GM13977 (cell line): ENCODE measurements at regions not wholly inside any gene's neighbourhood (a gene's known extent, or its start where the extent isn't known, plus 50 kb on each side); places are given as distances from the start of the nearest gene placed in this dataset.
A peak's percentile ranks its signal among the peaks of the same experiment; 100 is the strongest.

Experiments
- DNase-seq: peaks from one replicate; pipeline ENCODE4 v3.0.0; 2012; ENCODE audit warnings: low spot score
- in situ Hi-C: fragments of 300-500 bp; cut with MboI; formaldehyde crosslinking; loops from one replicate; pipeline ENCODE4 v1.12.0; 2022; ENCODE audit warnings: low sequenced_read_pairs, low pct_unique_long_range_greater_than_20kb, mixed read lengths, inconsistent platforms; ENCODE audit not compliant: unreplicated experiment
- TF ChIP-seq, protein P1 (sequence below): IDR thresholded peaks from 2 replicates; pipeline ENCODE4 v1.5.1; 2012; ENCODE audit warnings: mild to moderate bottlenecking, control low read depth; ENCODE audit not compliant: insufficient read depth; ENCODE audit errors: extremely low read depth, missing control alignments

DNA sequence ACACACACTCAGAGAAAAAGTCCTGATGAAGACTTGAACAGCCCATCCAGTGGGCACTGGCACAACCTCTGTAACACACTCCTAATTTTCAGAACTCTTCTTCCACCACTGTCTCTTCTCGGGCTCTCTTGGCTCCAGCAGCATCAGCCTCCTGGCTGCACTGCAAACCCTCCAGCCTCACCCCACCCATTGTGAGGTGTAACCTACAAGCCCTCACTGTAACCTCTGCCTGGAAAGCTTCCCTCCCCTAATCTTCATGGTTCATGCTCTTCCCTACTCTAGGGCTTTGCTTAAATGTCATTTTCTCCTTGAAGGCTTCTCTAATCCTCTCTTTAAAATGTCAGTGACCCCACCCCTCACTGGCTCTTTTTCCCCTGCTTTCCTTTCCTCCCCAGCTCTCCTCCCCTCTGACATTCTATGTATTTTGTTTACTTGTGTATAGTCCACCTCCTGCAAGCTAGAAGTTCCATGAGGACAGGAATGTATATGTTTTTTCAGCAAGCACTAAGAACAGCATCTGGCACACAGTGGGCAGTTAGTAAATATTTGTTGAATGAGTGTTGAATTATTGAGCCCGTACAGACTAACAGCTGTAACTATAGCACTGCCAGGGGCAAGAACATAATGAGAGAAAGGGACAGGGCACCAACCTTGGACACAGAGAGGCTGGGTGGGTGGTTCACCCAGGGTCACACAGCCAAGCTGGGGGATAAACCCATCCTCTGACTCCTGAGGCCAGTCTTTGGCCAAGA lies 76.4 kb downstream of the ESM1 start:
- in situ Hi-C loops, result loop anchor here (10.0 kb wide), 1 partner anchor 246 kb away; no protein-coding TSS in a partner anchor
- TF ChIP-seq, protein P1, sequence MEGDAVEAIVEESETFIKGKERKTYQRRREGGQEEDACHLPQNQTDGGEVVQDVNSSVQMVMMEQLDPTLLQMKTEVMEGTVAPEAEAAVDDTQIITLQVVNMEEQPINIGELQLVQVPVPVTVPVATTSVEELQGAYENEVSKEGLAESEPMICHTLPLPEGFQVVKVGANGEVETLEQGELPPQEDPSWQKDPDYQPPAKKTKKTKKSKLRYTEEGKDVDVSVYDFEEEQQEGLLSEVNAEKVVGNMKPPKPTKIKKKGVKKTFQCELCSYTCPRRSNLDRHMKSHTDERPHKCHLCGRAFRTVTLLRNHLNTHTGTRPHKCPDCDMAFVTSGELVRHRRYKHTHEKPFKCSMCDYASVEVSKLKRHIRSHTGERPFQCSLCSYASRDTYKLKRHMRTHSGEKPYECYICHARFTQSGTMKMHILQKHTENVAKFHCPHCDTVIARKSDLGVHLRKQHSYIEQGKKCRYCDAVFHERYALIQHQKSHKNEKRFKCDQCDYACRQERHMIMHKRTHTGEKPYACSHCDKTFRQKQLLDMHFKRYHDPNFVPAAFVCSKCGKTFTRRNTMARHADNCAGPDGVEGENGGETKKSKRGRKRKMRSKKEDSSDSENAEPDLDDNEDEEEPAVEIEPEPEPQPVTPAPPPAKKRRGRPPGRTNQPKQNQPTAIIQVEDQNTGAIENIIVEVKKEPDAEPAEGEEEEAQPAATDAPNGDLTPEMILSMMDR, result no peak
- no peak for DNase-seq

DNA sequence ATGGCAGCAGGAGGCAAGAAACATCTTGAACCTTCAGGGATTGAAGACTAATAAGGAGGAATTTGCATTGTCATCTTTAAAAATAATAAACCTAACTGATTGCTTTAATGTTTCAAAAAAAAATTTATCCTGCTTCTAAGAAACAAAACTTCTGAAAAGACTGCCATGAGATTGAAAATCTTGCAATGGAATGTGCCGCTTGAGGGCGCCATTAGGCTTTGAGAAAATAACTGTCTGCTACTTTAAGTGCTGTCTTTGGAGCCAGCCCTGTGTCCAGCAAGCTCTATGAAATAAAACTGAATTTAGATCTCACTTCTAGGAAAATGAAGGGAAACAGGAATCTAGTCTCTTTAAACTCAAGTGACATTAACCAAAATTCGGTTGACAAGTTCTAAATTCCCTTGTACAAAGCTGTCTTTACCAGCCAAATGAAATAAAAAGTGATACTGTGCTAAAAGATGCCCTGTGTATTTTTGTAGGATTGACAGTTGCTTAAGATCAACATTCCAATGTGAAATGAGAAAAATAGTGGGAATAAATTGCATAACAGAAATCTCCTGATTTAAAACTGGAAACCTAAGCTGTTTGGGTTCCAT lies 79.4 kb downstream of the ESM1 start:
- TF ChIP-seq, protein P1, result peak; percentile 63
- in situ Hi-C loops, result loop anchor here (10.0 kb wide), 1 partner anchor 249 kb away; no protein-coding TSS in a partner anchor
- DNase-seq, result no peak

DNA sequence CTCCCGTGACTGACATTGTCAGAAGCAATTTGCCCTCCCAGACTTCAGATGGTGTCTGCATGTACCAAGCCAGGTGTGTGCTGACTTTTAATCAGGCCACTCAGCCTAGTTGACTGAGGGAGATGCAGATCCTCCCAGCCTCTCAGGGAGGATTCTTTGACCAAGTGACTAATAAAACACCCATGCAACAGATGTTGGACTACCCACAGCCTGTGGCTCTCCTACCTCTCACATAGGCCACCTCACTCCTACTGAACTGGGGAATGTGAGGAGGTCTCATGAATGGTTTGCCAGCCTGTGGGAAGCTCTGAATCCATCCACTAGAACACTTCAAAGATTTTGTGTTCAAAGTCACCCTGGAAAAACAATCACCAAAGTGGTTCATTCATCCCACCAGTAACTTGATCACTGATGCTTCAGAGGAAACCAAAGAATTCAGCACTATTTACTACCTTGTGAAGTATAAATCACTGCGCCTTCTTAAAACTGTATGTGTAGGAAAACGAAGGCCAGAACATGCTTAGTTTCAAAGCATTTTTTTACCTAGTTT lies 80.1 kb downstream of the ESM1 start:
- no peak for DNase-seq
- TF ChIP-seq, protein P1, result no peak
- in situ Hi-C loops, result loop anchor here (10.0 kb wide), 1 partner anchor 249 kb away; no protein-coding TSS in a partner anchor

DNA sequence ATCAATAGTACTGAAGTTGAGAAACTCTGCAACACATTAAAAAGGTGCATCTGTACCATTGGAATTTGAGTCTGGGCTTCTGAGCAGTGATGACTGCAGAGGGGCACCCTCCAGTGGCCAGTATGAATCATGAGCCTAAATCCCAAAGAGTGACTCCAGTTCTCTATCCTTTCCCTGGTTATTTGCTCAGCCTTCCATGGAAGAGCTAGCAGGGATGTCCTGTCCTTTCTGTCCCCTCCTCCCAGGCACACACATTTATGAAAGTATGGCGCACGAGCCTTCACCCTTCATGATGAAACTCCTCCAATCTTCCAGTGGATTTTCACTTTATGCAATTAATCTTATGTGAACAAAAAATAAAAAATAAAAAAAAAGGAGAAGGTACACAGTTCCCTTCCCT lies 81.0 kb downstream of the ESM1 start:
- TF ChIP-seq, protein P1, result peak; percentile 10
- in situ Hi-C loops, result loop anchor here (10.0 kb wide), 1 partner anchor 250 kb away; no protein-coding TSS in a partner anchor
- no peak for DNase-seq

DNA sequence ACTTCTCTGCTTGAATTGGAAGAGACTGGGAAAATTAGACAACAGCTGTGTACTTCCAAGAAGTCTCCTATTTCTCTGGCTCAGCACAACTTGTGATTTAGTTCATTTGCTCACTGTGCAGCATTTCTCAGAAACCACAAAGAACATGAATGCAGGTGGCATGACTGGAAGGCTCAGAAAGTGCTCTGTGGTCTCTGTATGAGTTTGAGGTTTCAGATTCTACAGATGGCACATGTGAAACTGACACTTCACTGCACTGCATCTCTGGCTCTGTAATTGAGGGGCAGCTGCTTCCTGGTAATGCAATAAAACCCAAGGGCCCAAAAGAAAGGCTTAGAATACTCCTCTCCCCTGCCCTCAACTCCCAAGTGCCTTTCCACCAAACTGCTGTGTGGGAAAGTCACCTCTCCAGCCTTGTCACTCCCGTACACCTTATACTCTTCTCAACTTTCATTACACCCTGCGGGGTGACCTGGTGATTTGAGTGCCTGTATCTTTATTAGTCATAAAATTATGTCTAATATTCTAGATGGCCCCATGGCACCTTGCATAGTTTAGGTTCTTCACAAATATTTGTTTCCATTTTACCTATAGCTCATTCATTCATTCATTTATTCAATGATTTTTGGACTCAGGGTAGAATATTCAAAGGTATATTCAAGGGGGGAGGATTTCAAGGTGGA lies 82.5 kb downstream of the ESM1 start:
- in situ Hi-C loops, result loop anchor here (10.0 kb wide), 1 partner anchor 252 kb away; no protein-coding TSS in a partner anchor
- TF ChIP-seq, protein P1, result no peak
- DNase-seq, result peak; percentile 44
